ENCODE measurements at regions not wholly inside any gene's neighbourhood (a gene's known extent, or its start where the extent isn't known, plus 50 kb on each side); places are given as distances from the start of the nearest gene placed in this dataset.

DNA sequence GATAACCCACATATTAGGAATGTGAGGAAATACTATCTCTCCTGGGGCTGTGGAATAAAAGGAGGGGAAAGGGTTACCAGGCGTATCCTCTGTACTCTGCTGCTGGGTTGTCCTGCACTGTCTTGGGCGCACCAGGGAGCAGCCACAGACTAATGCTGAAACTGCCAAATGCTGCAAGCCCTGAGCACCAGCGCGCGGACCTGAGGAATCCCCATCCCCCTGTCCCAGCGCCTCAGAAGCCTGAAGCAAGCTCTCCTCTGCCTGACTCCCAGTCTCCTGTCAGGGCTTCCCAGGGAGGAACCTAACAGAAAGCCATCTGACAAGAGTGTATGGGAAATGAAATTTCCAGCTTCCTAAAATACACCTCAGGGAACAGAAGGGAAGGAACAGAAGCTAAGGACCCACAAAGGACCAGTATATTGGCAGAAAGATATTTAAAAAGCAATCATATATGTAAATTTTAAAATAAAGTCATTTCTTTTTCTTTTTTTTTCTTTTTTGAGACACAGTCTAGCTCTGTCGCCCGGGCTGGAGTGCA is 158.3 kb upstream of the C2CD4B start:
- TF ChIP-seq, protein P1, sequence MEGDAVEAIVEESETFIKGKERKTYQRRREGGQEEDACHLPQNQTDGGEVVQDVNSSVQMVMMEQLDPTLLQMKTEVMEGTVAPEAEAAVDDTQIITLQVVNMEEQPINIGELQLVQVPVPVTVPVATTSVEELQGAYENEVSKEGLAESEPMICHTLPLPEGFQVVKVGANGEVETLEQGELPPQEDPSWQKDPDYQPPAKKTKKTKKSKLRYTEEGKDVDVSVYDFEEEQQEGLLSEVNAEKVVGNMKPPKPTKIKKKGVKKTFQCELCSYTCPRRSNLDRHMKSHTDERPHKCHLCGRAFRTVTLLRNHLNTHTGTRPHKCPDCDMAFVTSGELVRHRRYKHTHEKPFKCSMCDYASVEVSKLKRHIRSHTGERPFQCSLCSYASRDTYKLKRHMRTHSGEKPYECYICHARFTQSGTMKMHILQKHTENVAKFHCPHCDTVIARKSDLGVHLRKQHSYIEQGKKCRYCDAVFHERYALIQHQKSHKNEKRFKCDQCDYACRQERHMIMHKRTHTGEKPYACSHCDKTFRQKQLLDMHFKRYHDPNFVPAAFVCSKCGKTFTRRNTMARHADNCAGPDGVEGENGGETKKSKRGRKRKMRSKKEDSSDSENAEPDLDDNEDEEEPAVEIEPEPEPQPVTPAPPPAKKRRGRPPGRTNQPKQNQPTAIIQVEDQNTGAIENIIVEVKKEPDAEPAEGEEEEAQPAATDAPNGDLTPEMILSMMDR (IDR thresholded peaks at IDR 0.05), result no peak
- no peak for TF ChIP-seq ZNF416 (CRISPR knock-in tag; IDR thresholded peaks at IDR 0.05)
- TF ChIP-seq, protein P2, sequence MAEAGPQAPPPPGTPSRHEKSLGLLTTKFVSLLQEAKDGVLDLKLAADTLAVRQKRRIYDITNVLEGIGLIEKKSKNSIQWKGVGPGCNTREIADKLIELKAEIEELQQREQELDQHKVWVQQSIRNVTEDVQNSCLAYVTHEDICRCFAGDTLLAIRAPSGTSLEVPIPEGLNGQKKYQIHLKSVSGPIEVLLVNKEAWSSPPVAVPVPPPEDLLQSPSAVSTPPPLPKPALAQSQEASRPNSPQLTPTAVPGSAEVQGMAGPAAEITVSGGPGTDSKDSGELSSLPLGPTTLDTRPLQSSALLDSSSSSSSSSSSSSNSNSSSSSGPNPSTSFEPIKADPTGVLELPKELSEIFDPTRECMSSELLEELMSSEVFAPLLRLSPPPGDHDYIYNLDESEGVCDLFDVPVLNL (CRISPR knock-in tag; IDR thresholded peaks at IDR 0.05; ENCODE audit: borderline replicate concordance, low read depth), result no peak
- TF ChIP-seq, protein P3, sequence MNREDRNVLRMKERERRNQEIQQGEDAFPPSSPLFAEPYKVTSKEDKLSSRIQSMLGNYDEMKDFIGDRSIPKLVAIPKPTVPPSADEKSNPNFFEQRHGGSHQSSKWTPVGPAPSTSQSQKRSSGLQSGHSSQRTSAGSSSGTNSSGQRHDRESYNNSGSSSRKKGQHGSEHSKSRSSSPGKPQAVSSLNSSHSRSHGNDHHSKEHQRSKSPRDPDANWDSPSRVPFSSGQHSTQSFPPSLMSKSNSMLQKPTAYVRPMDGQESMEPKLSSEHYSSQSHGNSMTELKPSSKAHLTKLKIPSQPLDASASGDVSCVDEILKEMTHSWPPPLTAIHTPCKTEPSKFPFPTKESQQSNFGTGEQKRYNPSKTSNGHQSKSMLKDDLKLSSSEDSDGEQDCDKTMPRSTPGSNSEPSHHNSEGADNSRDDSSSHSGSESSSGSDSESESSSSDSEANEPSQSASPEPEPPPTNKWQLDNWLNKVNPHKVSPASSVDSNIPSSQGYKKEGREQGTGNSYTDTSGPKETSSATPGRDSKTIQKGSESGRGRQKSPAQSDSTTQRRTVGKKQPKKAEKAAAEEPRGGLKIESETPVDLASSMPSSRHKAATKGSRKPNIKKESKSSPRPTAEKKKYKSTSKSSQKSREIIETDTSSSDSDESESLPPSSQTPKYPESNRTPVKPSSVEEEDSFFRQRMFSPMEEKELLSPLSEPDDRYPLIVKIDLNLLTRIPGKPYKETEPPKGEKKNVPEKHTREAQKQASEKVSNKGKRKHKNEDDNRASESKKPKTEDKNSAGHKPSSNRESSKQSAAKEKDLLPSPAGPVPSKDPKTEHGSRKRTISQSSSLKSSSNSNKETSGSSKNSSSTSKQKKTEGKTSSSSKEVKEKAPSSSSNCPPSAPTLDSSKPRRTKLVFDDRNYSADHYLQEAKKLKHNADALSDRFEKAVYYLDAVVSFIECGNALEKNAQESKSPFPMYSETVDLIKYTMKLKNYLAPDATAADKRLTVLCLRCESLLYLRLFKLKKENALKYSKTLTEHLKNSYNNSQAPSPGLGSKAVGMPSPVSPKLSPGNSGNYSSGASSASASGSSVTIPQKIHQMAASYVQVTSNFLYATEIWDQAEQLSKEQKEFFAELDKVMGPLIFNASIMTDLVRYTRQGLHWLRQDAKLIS (CRISPR knock-in tag; IDR thresholded peaks at IDR 0.05; ENCODE audit: borderline replicate concordance), result no peak
- TF ChIP-seq RORB (CRISPR knock-in tag; IDR thresholded peaks at IDR 0.05), result no peak
- TF ChIP-seq CREM (CRISPR knock-in tag; IDR thresholded peaks at IDR 0.05), result no peak
- no peak for TF ChIP-seq ATF1 (CRISPR knock-in tag; IDR thresholded peaks at IDR 0.05)
- no peak for TF ChIP-seq RELA (CRISPR knock-in tag; IDR thresholded peaks at IDR 0.05; ENCODE audit: borderline replicate concordance)
- TF ChIP-seq, protein P4, sequence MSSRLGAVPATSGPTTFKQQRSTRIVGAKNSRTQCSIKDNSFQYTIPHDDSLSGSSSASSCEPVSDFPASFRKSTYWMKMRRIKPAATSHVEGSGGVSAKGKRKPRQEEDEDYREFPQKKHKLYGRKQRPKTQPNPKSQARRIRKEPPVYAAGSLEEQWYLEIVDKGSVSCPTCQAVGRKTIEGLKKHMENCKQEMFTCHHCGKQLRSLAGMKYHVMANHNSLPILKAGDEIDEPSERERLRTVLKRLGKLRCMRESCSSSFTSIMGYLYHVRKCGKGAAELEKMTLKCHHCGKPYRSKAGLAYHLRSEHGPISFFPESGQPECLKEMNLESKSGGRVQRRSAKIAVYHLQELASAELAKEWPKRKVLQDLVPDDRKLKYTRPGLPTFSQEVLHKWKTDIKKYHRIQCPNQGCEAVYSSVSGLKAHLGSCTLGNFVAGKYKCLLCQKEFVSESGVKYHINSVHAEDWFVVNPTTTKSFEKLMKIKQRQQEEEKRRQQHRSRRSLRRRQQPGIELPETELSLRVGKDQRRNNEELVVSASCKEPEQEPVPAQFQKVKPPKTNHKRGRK (CRISPR knock-in tag; IDR thresholded peaks at IDR 0.05; ENCODE audit: borderline replicate concordance), result no peak
- TF ChIP-seq, protein P5, sequence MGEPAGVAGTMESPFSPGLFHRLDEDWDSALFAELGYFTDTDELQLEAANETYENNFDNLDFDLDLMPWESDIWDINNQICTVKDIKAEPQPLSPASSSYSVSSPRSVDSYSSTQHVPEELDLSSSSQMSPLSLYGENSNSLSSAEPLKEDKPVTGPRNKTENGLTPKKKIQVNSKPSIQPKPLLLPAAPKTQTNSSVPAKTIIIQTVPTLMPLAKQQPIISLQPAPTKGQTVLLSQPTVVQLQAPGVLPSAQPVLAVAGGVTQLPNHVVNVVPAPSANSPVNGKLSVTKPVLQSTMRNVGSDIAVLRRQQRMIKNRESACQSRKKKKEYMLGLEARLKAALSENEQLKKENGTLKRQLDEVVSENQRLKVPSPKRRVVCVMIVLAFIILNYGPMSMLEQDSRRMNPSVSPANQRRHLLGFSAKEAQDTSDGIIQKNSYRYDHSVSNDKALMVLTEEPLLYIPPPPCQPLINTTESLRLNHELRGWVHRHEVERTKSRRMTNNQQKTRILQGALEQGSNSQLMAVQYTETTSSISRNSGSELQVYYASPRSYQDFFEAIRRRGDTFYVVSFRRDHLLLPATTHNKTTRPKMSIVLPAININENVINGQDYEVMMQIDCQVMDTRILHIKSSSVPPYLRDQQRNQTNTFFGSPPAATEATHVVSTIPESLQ (CRISPR knock-in tag; IDR thresholded peaks at IDR 0.05), result no peak
